NCI-H2227 (cell line): ENCODE measurements at regions not wholly inside any gene's neighbourhood (a gene's known extent, or its start where the extent isn't known, plus 50 kb on each side); places are given as distances from the start of the nearest gene placed in this dataset.

Source experiments
- DNase-seq: peaks from one replicate; lab custom pipeline; 2025; ENCODE audit not compliant: unreplicated experiment; lab: John Stamatoyannopoulos, UW

DNA sequence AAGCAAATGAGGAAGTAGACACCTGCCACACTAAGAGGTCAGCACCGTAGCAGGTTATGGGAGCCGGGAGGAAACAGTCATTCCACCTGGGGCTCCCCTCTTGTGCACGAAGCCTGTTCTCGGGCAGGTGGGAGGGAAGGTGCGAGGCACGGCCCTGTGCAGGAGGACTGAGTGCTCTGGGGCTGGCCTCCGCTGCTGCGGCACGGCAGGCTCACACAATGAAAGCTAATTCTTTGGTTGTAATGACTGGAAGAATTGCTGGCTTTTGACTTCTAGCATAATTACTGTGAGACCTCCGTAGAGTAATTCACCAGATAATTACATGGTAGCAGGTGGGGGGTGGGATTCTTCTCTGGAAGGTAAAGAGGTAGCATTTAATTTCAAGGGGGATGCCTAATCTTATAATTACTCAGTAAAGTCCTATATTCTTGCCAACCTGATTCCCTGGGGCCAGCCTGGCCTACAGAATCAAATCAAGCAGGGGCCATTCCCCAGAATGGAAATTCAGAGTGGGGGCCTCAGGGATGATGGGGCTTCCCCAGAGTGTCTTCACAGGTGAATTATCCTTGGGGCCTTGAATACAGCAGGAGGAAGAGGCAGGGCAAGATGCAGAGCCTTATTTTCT, 129.1 kb downstream of the TPRA1 start:
- peak; percentile 85 for DNase-seq

DNA sequence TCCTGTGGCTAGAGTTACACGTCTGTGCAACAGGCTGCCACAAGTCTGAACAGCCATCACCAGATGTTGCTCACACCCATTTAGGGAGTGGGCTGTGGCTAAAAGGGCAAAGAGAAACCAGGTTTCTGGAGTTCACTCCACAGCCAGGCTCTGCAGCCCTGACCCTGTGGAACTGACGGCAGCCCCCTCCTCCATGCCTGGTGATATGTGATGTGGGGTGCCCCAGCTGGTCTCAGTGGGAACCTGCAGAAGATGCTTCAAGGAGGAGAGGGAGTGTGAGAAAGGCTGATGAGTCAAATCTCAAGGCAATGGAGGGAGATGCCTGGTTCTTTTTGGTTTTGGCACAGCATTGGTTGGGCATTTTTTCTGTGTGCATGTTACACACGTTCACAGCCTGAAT, 130.6 kb downstream of the TPRA1 start:
- no peak for DNase-seq

DNA sequence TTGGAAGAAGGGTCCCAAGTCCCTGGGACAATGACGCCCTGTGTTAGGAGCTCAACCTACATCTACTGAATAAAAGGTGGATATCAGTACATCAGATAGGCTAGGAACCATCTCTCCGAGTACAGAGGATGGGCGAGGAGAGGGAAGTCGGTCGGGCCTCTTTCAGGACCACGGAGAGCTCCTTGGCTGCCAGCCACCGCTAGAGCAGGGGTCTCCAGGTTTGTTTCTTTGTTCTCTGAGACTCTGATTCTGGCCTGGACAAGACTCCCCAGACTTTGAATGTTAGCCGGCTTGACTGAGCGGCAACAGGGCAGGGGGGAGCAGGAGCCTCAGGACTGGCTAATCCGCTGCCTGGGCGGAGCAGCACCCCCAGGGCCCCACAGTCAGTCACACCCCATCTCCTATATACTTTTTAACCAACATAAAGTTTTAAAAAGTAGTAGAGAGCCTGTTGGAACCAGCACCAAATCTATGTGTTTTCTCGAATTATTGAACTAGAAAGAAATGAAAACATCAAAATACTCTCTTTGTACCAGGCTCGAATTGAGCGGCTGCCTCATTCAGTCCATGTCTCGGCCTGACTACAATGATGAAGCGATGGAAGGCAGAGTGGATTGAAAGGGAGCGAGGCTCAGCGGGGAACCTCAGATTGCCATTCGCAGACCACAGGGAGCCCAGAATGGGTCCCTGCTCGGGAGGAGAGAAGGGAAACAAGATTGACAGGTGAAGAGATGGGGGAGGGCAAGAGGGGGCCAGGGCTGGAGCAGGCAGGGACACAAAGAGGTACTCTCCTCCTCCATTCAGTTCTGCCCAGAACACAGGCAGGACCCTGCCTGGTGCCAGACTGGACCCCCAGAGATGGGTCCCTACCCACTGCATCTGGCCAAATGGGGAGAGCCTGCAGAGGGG, 131.6 kb downstream of the TPRA1 start:
- DNase-seq, result no peak

DNA sequence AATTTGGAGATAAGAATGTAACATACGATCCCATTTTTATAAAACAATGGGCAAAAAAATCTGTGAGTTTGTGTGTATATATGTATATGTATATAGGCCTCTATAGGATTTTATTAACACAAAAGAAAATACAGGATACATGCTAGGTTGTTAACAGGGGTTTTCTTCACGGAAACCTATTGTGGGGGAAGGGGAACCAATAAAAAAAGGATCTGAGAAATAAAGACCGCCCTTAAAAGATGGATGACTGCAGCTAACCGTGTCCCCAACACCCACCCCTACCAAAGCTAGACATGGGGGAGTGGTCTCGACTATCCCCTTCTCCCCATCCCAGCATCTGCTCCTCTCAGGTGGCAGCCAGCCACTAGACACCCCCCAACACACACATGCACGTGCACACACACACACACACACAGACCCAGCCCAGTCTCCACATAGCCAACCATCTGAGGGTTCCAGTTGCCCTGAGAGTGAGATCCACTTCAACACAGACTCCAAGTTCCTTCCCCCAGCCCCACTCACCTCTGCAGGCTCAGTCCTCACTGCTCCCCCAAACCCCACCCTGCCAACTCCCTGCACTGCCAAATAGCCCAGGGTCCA, 132.9 kb downstream of the TPRA1 start:
- DNase-seq, result no peak

DNA sequence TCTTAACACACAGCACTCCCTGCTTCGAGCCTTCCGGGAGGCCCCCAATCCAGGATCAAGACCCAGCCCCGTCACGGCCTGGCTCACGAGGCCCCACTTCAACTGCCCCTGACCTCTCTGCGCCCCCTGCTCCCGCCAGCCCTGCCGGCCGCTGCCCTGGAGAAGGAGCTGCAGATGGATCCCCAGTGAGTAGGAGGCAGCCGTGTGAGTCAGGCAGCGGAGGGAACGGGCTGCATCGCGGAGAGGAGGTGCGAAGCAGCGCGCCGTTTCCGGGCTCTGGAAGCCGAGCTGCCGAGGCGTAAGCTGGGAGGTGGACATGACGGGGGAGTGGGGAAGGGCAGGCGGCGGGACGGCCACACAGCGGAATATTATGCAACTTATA, 133.4 kb downstream of the TPRA1 start:
- peak; percentile 43 for DNase-seq

DNA sequence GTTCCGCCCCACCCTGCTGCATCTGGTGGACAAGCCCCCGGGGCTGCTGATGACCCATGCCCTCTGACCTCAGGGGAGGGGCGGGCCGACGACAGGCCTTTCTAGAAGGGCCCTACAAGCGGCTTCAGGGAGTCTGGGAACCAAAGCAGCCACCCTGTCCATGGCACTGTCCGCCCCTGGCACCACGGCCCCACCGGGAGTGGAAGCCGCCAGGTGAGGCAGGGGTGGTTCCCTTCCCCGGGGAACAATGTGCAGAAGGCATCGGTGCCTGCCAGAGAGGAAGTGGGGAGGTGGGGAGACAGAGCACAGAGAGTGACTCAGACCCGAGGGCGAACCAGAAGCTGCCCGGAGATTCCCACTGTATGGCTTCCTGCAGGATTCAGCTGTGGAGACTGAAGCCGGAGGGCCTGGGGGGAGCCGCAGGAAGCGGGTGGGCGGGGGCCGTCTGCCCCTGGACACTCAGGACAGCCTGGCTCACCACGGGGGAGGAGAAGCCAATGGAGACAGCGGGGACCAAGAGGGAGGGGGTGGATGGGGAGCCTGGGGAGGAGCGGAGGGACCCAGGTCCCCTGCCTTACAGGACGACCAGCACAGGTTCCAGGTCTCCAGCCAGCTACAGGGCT, 134.0 kb downstream of the TPRA1 start:
- DNase-seq, result peak; percentile 19

DNA sequence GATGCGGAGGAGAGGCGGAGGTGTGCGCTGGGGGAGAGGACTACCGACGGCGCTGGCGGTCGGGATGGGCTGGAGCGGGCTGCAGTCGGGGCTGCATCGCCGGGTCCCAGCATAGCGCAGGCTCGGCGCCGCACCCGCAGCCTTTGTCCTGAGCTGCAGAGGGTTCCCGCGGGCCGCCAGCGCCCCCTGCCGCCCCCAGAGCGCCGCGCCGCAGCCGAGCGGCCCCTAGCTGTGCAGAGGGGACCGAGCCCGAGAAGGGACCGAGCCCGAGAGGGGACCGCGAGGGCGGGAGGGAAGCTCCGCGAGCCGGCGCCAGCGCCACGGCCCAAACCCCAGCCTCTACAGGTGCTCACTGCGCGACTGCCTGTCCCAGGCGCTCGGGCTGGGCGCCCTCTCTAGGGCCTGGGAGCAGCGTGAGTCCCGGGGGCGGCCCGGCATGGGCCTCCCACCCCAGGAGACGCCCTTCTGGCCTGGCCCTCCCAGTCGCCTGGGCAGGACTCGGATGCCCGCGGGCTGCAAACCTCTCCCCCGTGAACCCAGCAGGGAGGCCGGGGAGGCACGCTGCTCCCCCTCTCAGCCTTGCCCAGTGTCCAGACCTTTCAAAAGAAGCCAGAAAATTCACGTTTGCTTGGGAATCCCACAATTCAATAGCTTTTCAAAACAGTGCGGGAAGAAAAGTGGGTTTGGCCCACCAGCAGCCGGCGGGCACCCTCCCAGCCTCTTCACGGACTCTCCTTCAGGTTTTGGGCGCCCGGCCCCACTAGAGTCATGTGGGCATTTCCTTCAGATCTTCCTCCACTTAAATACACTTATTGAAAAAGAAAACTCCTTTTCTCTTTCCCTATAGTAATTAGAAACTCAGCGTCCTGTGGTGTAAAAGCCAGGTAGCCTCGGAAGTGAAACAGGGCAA, 134.7 kb downstream of the TPRA1 start:
- DNase-seq, result peak; percentile 78

DNA sequence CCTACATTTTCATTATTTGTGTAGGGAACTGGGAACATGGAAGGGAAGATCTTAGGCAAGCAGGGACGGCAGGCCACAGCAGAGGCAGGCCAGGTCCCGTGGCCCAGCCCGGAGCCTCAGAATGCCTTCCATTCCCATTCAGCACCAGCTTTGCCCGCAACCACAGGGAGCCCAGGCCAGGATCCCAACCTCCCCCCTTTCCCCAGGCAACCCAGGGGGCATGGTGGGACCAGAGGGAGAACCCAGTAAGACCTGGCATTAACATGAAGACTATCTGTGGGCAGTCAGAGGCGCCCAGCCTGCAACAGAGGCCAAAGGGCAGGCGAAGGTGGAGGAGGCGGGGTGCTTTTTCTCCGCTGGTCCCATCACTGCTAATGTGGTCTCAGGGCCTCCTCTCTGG, 135.6 kb downstream of the TPRA1 start:
- DNase-seq, result no peak

DNA sequence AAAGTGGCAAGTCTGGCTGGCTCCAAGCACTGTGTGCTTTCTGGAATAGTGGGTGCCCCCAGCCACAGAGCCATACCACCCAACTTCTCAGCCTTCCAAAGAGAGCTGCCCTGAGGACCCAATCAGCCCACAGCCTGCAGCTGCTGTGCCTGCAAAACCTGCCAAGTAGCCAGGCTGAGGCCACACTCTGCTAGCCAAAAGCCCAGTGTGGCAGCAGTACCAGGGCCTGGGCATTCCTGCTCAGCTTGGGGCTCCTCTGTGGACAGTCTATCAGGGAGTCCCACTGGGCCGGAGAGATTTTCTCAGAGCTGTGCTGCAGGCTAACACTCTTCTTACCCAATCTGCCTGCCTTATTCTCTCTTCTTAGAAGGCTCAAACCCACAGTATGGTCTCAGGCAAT, 136.5 kb downstream of the TPRA1 start:
- no peak for DNase-seq

DNA sequence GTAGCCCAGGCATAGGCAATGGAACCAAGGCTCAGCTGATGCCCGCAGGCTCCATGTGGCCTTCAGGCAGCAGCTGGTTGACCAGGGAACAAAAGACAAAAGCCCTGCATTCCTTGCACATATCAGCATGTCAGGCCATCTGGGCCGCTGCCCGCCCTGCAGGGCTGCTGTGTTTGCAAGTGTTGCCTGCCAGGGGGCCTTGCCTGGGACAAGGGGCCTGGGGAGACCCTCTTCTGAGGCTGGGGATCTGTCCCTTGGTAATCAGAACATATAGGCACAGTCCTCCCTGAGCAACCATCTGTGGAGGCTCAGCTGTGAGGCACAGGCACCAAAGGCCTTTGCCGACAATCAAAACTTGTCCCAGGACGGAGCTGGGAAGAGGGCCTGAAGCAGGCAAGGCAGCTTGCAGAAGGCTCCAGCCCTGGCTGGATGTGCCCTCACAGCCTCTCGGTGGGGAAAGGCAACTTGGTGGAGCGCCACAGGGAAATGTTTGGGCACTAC, 138.2 kb downstream of the TPRA1 start:
- no peak for DNase-seq

DNA sequence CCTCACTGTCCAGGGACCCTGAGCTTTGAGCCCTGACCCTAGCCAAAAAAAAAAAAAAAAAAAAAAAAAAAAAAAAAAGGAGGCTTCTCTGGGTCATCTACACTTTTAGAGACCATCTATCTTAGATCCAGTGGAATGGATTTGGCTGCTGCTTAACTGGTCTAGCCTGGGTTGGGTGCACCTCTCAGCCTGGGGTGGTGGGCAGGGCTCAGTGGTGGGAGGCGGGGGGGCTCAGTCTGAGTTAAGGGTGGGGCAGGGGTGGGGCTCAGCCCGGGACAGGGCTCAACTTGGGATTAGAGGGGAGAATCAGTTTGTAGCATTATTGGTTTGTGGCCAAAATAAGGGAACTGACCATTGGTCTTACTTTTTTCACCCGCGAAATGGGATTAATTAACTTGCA, 139.2 kb downstream of the TPRA1 start:
- DNase-seq, result no peak

DNA sequence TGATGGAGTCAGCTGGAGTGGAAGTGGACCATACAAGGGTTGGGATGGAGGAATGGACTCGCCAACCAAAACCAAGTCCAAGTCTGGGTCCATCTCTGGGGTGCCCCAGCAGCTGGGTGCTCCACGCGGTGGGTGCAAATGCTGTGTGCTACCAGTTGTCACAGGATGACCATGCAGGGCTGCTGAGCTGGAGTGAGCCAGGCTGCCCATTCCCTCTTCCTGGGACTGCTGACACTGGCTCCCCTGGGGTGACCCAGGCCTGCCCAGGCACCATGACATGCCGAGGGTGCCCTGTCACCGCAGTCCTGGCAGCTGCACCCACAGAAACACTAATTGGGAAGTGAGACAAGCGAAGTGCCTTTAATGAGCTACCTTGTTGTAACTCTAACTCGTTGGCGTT, 140.2 kb downstream of the TPRA1 start:
- no peak for DNase-seq

DNA sequence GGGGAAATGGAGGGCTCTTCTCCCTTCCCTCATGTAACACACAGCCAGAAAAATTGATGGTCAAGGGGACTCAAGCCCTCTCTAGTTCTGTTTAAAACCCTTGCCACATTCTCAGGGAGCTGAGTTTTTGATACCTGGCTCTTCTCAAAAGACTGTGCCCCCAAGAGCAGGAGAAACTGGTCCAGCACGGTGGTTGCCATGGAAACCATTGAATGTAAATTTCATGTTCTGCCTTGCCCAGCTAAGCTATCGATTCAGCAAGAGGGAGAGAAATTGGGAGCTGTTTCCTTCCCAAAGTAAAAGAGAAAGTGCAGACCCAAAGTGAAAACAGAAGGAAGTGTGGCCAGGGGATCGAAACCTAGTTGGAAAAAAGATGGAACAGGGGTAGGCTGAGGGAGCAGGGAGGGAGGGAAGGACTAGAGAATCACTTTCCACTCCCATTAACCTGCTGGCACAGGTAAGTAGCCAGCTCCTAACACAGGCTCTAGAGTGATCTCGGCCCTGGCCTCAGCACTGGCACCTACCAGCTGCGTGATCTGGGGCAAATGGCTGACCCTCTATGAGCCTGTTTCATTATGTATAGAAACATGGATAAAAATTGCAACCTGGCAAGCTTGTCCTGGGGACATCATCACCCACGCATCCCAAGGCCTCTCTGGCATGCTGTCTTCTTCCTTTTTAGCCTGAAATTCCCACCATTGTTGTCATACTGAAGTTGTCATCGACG, 140.9 kb downstream of the TPRA1 start:
- no peak for DNase-seq

DNA sequence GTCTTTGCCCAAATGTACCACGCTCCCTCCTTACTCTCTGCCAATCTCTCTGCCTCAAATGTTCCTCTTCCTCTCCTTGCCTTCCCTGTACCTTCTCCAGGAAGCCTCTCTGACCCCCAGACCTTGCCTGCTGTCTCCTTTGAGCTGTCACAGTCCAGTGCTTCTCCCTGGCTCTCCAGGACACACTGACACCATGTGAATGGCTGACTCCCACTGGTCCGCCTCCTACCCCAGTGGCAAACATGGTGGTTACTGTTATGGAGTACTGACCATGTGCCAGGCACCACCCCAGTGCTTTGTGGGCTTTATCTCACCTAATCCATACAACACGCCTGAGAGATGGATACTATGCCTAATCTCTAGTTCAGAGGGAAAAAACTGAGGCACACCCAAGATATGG, 141.9 kb downstream of the TPRA1 start:
- DNase-seq, result no peak

DNA sequence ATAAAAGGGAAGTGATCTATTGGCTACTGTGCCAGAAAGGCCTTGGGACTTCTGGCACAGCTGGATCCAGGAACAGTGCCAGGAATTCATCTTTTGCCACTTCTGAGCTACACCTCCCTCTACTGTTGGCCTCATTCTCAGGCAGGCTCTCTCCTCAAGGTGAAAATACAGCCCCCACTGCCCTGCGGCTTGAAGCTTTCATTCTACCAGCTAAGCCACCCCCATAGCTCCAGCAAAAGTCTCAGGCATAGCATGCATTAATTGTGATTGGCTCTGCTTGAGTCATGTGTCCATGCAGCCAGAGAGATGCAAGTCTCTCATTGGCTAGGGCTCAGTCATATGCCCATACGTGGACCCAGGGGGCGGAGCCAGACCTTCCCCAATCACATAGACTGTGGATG, 142.4 kb downstream of the TPRA1 start:
- no peak for DNase-seq

DNA sequence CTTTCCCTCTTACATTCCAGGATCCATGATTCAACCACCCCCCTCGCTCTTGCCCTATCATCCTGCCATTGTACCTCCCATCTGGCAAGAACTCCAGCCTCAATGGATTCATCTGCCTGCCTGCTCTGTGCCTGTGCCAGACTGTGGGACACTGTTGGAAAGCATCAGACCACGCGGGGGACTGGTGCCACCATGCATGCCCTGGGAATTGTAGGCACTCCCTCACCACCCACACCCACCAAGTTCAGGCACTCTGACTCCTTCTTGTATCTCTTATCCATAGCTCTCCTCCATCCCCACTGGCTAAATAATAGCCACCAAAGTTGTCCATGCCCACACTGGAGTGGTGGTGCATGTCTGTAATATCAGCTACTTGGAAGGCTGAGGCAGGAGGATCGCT, 143.8 kb downstream of the TPRA1 start:
- no peak for DNase-seq

DNA sequence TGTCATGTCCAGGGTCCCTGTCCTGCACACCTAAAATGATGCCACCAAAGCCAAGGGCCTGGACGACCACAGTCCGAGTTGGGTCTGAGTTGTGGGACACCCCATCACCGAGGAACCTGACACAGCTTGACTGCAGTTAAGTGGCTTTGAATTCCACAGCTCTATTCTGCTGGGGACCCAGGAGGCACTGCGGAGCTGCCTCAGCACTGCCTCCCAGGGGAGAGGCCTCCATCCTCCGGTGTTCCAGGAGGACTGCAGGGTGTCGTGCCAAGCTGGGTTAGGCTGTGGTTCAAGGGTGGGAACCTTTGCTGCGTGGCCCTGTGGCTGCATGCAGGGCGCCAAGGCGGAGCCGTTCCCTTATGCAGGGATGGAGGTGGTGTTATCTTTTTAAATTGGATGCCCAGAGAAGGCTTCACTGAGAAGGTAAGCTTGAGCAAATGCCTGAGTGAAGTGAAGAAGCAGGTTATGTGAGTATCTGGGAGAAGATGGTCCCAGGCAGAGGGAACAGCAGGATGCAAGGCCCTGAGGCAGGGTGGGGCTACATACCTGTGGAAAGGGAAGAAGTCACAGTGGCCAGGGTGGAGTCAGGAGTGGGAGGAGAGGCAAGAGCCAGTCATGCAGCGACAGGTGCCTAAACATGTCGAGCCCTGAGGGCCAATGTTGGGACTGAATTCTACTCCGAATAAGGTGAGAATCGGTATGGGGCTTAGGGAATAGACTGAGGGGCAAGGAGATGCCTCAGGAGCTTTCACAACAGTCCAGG, 144.8 kb downstream of the TPRA1 start:
- DNase-seq, result no peak

DNA sequence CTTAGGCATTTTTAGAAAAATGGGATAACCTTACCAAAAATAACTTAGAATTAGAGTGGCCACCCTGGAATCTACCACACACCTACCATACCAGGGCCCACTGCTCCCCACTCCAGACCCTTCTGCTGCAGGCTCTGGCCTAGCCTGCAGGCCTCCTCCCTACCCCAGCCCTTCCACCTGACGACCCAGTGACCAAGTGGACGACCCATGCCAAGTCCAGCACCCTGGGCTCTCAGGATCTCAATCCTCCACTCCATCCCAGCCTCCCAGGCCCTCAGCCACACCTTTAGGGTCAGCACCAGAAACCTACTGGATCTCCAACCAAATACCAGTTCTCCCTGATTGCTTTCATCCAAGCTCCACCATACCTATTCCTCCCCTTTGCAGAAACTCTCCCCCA, 145.8 kb downstream of the TPRA1 start:
- no peak for DNase-seq
